ENCODE measurements at regions not wholly inside any gene's neighbourhood (a gene's known extent, or its start where the extent isn't known, plus 50 kb on each side); places are given as distances from the start of the nearest gene placed in this dataset.

DNA sequence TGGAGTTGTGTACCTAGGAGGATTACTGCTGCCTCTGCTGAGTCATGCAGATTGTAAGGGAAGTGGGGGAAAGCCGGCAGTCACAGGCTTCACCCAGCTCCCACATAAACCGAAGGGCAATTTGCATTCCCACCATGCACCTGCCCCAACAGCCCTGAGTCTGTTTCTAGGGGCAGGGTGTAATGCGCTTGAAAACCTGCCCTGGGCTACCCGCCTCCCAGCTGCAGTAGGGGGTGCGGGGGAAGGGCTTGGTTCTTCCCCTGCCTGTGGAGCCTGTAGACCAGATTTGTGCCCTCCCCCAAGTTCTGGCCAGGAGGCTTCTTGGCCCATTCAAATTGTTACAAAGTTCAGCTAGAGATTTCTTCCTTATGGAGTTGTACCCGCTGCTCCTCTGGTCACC lies 269.2 kb upstream of the DDX53 start:
- TF ChIP-seq, protein P1, sequence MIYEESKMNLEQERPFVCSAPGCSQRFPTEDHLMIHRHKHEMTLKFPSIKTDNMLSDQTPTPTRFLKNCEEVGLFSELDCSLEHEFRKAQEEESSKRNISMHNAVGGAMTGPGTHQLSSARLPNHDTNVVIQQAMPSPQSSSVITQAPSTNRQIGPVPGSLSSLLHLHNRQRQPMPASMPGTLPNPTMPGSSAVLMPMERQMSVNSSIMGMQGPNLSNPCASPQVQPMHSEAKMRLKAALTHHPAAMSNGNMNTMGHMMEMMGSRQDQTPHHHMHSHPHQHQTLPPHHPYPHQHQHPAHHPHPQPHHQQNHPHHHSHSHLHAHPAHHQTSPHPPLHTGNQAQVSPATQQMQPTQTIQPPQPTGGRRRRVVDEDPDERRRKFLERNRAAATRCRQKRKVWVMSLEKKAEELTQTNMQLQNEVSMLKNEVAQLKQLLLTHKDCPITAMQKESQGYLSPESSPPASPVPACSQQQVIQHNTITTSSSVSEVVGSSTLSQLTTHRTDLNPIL (CRISPR knock-in tag; IDR thresholded peaks at IDR 0.05; ENCODE audit: low read depth): no peak
- TF ChIP-seq ZNF8 (CRISPR knock-in tag; IDR thresholded peaks at IDR 0.05) (no peak), ESRRG (CRISPR knock-in tag; IDR thresholded peaks at IDR 0.05) (no peak), CSDC2 (CRISPR knock-in tag; IDR thresholded peaks at IDR 0.05) (no peak), ZNF70 (CRISPR knock-in tag; IDR thresholded peaks at IDR 0.05) (no peak), GLIS3 (CRISPR knock-in tag; IDR thresholded peaks at IDR 0.05) (no peak), PPARA (CRISPR knock-in tag; IDR thresholded peaks at IDR 0.05; ENCODE audit: borderline replicate concordance) (no peak)
